HCT116 (cell line): ENCODE measurements at regions not wholly inside any gene's neighbourhood (a gene's known extent, or its start where the extent isn't known, plus 50 kb on each side); places are given as distances from the start of the nearest gene placed in this dataset.

Experiments used
- ATAC-seq: fragments of 200-7000 bp; cut with Tn5 transposase; 2 replicates; pipeline ENCODE4 v1.9.1; 2020; ENCODE audit warnings: mild to moderate bottlenecking, moderate library complexity
- BruUV-seq: library from RNA; stranded (reverse); fragments of 400-500 nt; replicated peaks from 2 replicates; lab custom pipeline; 2021; lab: Mats Ljungman, UMichigan
- CTCF ChIA-PET: fragments of 300-600 bp; sonication (Branson Sonifier 250); formaldehyde crosslinking; loops from one replicate; lab custom pipeline; 2021; ENCODE audit warnings: antibody characterized with exemption; lab: Charles Lee
- POLR2A ChIA-PET: fragments of 300-600, 350-600 bp; sonication (Branson Sonifier 250); formaldehyde crosslinking; loops from one replicate; lab custom pipeline; 2021; ENCODE audit warnings: antibody characterized with exemption; lab: Charles Lee
- RAD21 ChIA-PET, 2 experiments: fragments of 300-600 bp; sonication (Branson Sonifier 250); formaldehyde crosslinking; loops; one replicate each; lab custom pipeline; 2023; ENCODE audit warnings: low total read pairs in 2 of 2; ENCODE audit not compliant: uncharacterized antibody in 2 of 2, unreplicated experiment in 2 of 2, low non-redundant PET in 1 of 2; lab: Charles Lee
- DNase-seq: peaks from one replicate; pipeline ENCODE4 v3.0.0-alpha.2; 2010; ENCODE audit warnings: low read depth, low spot score
- H2AFZ ChIP-seq: fragments of 200-600 bp; shearing (Covaris generic), sonication (generic); 2 replicates; pipeline ENCODE4 v1.6.1; 2017; ENCODE audit warnings: low read depth, mixed run types, mixed read lengths, antibody characterized with exemption, low read length; ENCODE audit not compliant: poor library complexity, severe bottlenecking
- H3K27ac ChIP-seq: 2 replicates; pipeline ENCODE4 v1.5.1; 2012; ENCODE audit warnings: low read depth, low read length
- H3K27me3 ChIP-seq: fragments of 200-600 bp; sonication (generic); 2 replicates; pipeline ENCODE4 v1.6.1; 2016; ENCODE audit warnings: mixed run types, low read length, mixed read lengths; ENCODE audit not compliant: insufficient read depth
- H3K36me3 ChIP-seq, 2 experiments: fragments of 200-500 bp in 1 of 2; fragments of 200-600 bp in 1 of 2; sonication (Bioruptor generic) in 1 of 2; sonication (generic) in 1 of 2; 2 replicates each; pipeline versions ENCODE4 v1.5.1 to v1.6.1; 2014 to 2016; ENCODE audit warnings: low read length in 2 of 2, inconsistent platforms in 1 of 2, mixed read lengths in 1 of 2, mixed run types in 1 of 2; ENCODE audit not compliant: insufficient read depth in 2 of 2, control insufficient read depth in 1 of 2
- H3K4me1 ChIP-seq, 2 experiments: fragments of 200-600 bp in 1 of 2; sonication (generic) in 1 of 2; 2 replicates each; pipeline versions ENCODE4 v1.5.1 to v1.6.1; 2012 to 2017; ENCODE audit warnings: low read length in 2 of 2, inconsistent platforms in 1 of 2, mild to moderate bottlenecking in 1 of 2, mixed read lengths in 1 of 2, mixed run types in 1 of 2, moderate library complexity in 1 of 2; ENCODE audit not compliant: insufficient read depth in 2 of 2, control insufficient read depth in 1 of 2
- H3K4me2 ChIP-seq: fragments of 200-600 bp; sonication (generic); 2 replicates; pipeline ENCODE4 v1.6.1; 2017; ENCODE audit warnings: mixed run types, low read length, mixed read lengths
- H3K4me3 ChIP-seq, 2 experiments: fragments of 200-600 bp in 1 of 2; sonication (generic) in 1 of 2; replicated peaks in 1 of 2; 2 replicates each; pipeline ENCODE4 v1.5.1; 2011 to 2016; ENCODE audit warnings: low read length in 2 of 2, control low read depth in 1 of 2, low read depth in 1 of 2, mild to moderate bottlenecking in 1 of 2, mixed read lengths in 1 of 2, mixed run types in 1 of 2
- H3K79me2 ChIP-seq: fragments of 200-600 bp; sonication (generic); 2 replicates; pipeline ENCODE4 v1.6.1; 2017; ENCODE audit warnings: mild to moderate bottlenecking, mixed run types, low read length, moderate library complexity, mixed read lengths; ENCODE audit not compliant: insufficient read depth
- H3K9ac ChIP-seq: fragments of 200-600 bp; sonication (generic); 2 replicates; pipeline ENCODE4 v1.6.1; 2016; ENCODE audit warnings: low read length, mixed read lengths
- H3K9me2 ChIP-seq: fragments of 200-600 bp; sonication (generic), shearing (Covaris generic); 2 replicates; pipeline ENCODE4 v1.6.1; 2017; ENCODE audit warnings: mixed run types, mild to moderate bottlenecking, moderate library complexity; ENCODE audit not compliant: insufficient read depth
- H3K9me3 ChIP-seq, 2 experiments: fragments of 200-500 bp in 1 of 2; fragments of 200-600 bp in 1 of 2; sonication (Bioruptor generic) in 1 of 2; sonication (generic) in 1 of 2; 2 replicates each; pipeline ENCODE4 v1.6.1; 2014 to 2017; ENCODE audit warnings: low read length in 2 of 2, mixed read lengths in 2 of 2, inconsistent platforms in 1 of 2, low read depth in 1 of 2, mild to moderate bottlenecking in 1 of 2, mixed run types in 1 of 2, moderate library complexity in 1 of 2; ENCODE audit not compliant: control insufficient read depth in 1 of 2, insufficient read depth in 1 of 2
- H4K20me1 ChIP-seq: fragments of 200-600 bp; sonication (generic), shearing (Covaris generic); 2 replicates; pipeline ENCODE4 v1.6.1; 2017; ENCODE audit warnings: mixed run types, mild to moderate bottlenecking, moderate library complexity; ENCODE audit not compliant: insufficient read depth
- ATF3 ChIP-seq: IDR thresholded peaks from 2 replicates; pipeline ENCODE4 v1.6.1; 2012
- CBX3 ChIP-seq: IDR thresholded peaks from 2 replicates; pipeline ENCODE4 v1.6.1; 2012; ENCODE audit warnings: low read depth
- CEBPB ChIP-seq: IDR thresholded peaks from 2 replicates; pipeline ENCODE4 v1.6.1; 2012; ENCODE audit warnings: low read depth
- CTCF ChIP-seq, 3 experiments: fragments of 200-600 bp in 1 of 3; sonication (generic) in 1 of 3; IDR thresholded peaks in 2 of 3; conservative IDR thresholded peaks in 1 of 3; 2 replicates each; pipeline ENCODE4 v1.5.1; 2012 to 2017; ENCODE audit warnings: low read depth in 2 of 3, low read length in 2 of 3, antibody characterized with exemption in 1 of 3, borderline replicate concordance in 1 of 3, control low read depth in 1 of 3, mild to moderate bottlenecking in 1 of 3, mixed read lengths in 1 of 3, mixed run types in 1 of 3, moderate library complexity in 1 of 3; ENCODE audit not compliant: insufficient read depth in 1 of 3
- EZH2phosphoT487 ChIP-seq: fragments of 200-600 bp; IDR thresholded peaks from 2 replicates; pipeline ENCODE4 v1.6.1; 2018; ENCODE audit warnings: antibody characterized with exemption, borderline replicate concordance
- JUND ChIP-seq: IDR thresholded peaks from 2 replicates; pipeline ENCODE4 v1.6.1; 2012
- SIN3A ChIP-seq: IDR thresholded peaks from 2 replicates; pipeline ENCODE4 v1.6.1; 2012; ENCODE audit warnings: low read depth
- YY1 ChIP-seq: IDR thresholded peaks from 2 replicates; pipeline ENCODE4 v1.6.1; 2011; ENCODE audit warnings: low read length, low read depth, moderate library complexity, mild to moderate bottlenecking; ENCODE audit not compliant: insufficient replicate concordance; ENCODE audit errors: extremely low read depth
- intact Hi-C: fragments of 100-400 bp; cut with micrococcal nuclease; formaldehyde crosslinking; loops from 2 replicates; pipeline ENCODE4 v1.10.0; 2022

- ChIA-PET RAD21 (no interaction called here), POLR2A (no interaction called here), CTCF (no interaction called here)
- ATAC-seq (no peak), DNase-seq (no peak)
- no peaks in the 10 kb centered on the region for H4K20me1 ChIP-seq
- H3K27me3 ChIP-seq: peaks cover 5% of the 10 kb centered on the region
- no peaks in the 10 kb centered on the region for H3K36me3 ChIP-seq
- no peak overlapping the region for H3K4me2 ChIP-seq
- no peak overlapping the region for H3K27ac ChIP-seq
- no peaks in the 10 kb centered on the region for H3K79me2 ChIP-seq
- H3K9me3 ChIP-seq: no peaks in the 10 kb centered on the region
- no peak overlapping the region for H3K4me3 ChIP-seq
- no peaks in the 10 kb centered on the region for H3K9me2 ChIP-seq
- H3K4me1 ChIP-seq: no peaks in the 10 kb centered on the region
- BruUV-seq: no TSS peak
- TF ChIP-seq SIN3A (no peak), CBX3 (no peak), CTCF (IDR thresholded peaks at IDR 0.05 in 2 of 3, conservative IDR thresholded peaks at IDR 0.05 in 1 of 3; ENCODE audit: borderline replicate concordance in 1 of 3, insufficient read depth in 1 of 3, low read depth in 2 of 3, low read length in 2 of 3) (no peak), EZH2phosphoT487 (no peak), JUND (no peak), YY1 (no peak), CEBPB (no peak), ATF3 (no peak)
- intact Hi-C loops: loop anchor here (5.0 kb wide), 1 partner anchor 48 kb away; no protein-coding TSS in a partner anchor
- no peak overlapping the region for H3K9ac ChIP-seq
- H2AFZ ChIP-seq: no peak overlapping the region
Observed at GRCh38 chr16:17050468-17050867, 420.3 kb downstream of the XYLT1 start.
